CD4-positive, CD25-positive, alpha-beta regulatory T cell (primary cell): ENCODE measurements at regions not wholly inside any gene's neighbourhood (a gene's known extent, or its start where the extent isn't known, plus 50 kb on each side); places are given as distances from the start of the nearest gene placed in this dataset.
"Not testable (repeated sequence)": the region's sequence is repeated elsewhere in the genome, so short reads cannot be mapped to it uniquely, and the experiment has no call there.

Experiments used
- ATAC-seq, 2 donors: fragments of 150-1000 bp; cut with Tn5 transposase; one replicate each; pipeline ENCODE4 v1.10.0; 2021; ENCODE audit warnings: low read depth in 2 of 2, moderate number of reproducible peaks in 2 of 2, moderate library complexity in 1 of 2
- DNase-seq, 3 donors: peaks; one replicate each; pipeline versions ENCODE4 v3.0.0 to v3.0.0-alpha.2; 2012 to 2022; ENCODE audit warnings: mixed read lengths in 1 of 3
- H3K27ac ChIP-seq: one replicate; pipeline ENCODE4 v1.7.0; 2013; ENCODE audit warnings: mild to moderate bottlenecking, low read length; ENCODE audit not compliant: insufficient read depth, poor library complexity, severe bottlenecking
- H3K27me3 ChIP-seq: one replicate; pipeline ENCODE4 v1.7.0; 2013; ENCODE audit warnings: low read length; ENCODE audit not compliant: control insufficient read depth, insufficient read depth
- H3K36me3 ChIP-seq: one replicate; pipeline ENCODE4 v1.7.0; 2013; ENCODE audit warnings: mild to moderate bottlenecking, low read length, moderate library complexity; ENCODE audit not compliant: control insufficient read depth, insufficient read depth
- H3K4me1 ChIP-seq: 2 replicates; pipeline ENCODE4 v1.7.0; 2013; ENCODE audit warnings: mild to moderate bottlenecking, low read length; ENCODE audit not compliant: insufficient read depth, control insufficient read depth, poor library complexity, severe bottlenecking
- H3K4me3 ChIP-seq: one replicate; pipeline ENCODE4 v1.7.0; 2013; ENCODE audit warnings: low read depth, mild to moderate bottlenecking, low read length, moderate library complexity
- H3K9me3 ChIP-seq, 2 experiments: 1 replicate in 1 of 2; 2 replicates in 1 of 2; pipeline ENCODE4 v1.7.0; 2013; ENCODE audit warnings: low read length in 2 of 2, mild to moderate bottlenecking in 1 of 2, moderate library complexity in 1 of 2; ENCODE audit not compliant: control insufficient read depth in 2 of 2
- H3K27ac Mint-ChIP-seq, 3 donors: one replicate each; pipeline ENCODE4 v1.8.0; 2020 to 2022; ENCODE audit warnings: mild to moderate bottlenecking in 3 of 3, mixed read lengths in 3 of 3, moderate library complexity in 2 of 3
- H3K27me3 Mint-ChIP-seq: one replicate; pipeline ENCODE4 v1.8.0; 2022; ENCODE audit warnings: mild to moderate bottlenecking, mixed read lengths
- H3K36me3 Mint-ChIP-seq: one replicate; pipeline ENCODE4 v1.8.0; 2020; ENCODE audit warnings: mixed read lengths
- H3K4me1 Mint-ChIP-seq, 4 donors: one replicate each; pipeline ENCODE4 v1.8.0; 2020 to 2022; ENCODE audit warnings: mixed read lengths in 4 of 4, mild to moderate bottlenecking in 1 of 4
- H3K4me3 Mint-ChIP-seq, 4 donors: one replicate each; pipeline ENCODE4 v1.8.0; 2020 to 2022; ENCODE audit warnings: mild to moderate bottlenecking in 4 of 4, mixed read lengths in 4 of 4, moderate library complexity in 3 of 4
- H3K9me3 Mint-ChIP-seq, 7 donors: one replicate each; pipeline ENCODE4 v1.8.0; 2020 to 2022; ENCODE audit warnings: mixed read lengths in 7 of 7, mild to moderate bottlenecking in 3 of 7, moderate library complexity in 2 of 7

DNA sequence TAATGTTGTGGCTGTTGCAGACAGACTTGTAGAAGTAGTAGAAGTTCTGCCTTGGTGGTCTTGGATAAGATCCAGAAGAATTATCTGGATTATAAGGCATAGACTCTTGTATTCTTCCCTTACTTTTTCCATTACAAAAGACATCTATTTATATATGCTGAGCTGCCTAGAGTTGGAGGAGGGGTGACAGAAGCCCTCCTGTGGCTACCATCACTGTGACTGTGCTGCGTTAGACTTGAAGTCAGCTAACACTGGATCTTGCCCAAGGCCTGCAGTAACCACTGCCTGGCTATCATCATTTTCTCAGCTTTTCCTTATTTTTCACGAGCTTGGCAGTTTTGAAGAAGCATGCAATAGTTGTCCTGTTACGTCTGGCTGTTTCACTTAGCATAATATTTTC, 684.8 kb upstream of the BCHE start:
- no peaks in the 10 kb centered on the region for H3K4me1 ChIP-seq
- Mint-ChIP-seq H3K27me3 (no peaks in the 10 kb centered on the region), H3K4me1 (no peaks in the 10 kb centered on the region), H3K27ac (no peak overlapping the region), H3K9me3 (peaks cover 3 to 24% (median 5%) of the 10 kb centered on the region in 7 donors), H3K4me3 (no peak overlapping the region), H3K36me3 (no peaks in the 10 kb centered on the region)
- DNase-seq (no peak), ATAC-seq (no peak)
- no peak overlapping the region for H3K4me3 ChIP-seq
- H3K36me3 ChIP-seq, result no peaks in the 10 kb centered on the region
- H3K27me3 ChIP-seq, result no peaks in the 10 kb centered on the region
- no peak overlapping the region for H3K27ac ChIP-seq
- peaks cover 0 to 6% of the 10 kb centered on the region in 2 experiments for H3K9me3 ChIP-seq

DNA sequence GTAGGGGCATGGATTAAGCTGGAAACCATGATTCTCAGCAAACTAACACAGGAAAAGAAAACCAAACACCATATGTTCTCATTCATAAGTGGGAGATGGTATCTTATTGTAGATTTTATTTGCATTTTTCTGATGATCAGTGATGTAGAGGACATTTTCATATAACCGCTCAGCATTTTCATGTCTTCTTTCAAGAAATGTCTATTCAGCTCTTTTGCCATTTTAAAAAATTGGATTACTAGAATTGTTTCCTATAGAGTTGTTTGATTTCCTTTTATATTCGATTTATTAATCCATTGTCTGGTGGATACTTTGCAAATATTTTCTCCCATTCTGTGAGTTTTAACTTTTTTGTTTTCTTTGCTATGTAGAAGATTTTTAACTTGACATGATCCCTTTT, 682.2 kb upstream of the BCHE start:
- DNase-seq (no peak), ATAC-seq (no peak)
- Histone ChIP-seq H3K27me3 (no peaks in the 10 kb centered on the region), H3K27ac (no peak overlapping the region), H3K4me3 (no peak overlapping the region), H3K36me3 (no peaks in the 10 kb centered on the region), H3K9me3 (peaks cover 0 to 6% of the 10 kb centered on the region in 2 experiments), H3K4me1 (no peaks in the 10 kb centered on the region)
- Mint-ChIP-seq H3K4me3 (no peak overlapping the region), H3K27ac (no peak overlapping the region), H3K36me3 (no peaks in the 10 kb centered on the region), H3K4me1 (no peaks in the 10 kb centered on the region), H3K9me3 (peaks cover 3 to 24% (median 10%) of the 10 kb centered on the region in 7 donors), H3K27me3 (no peaks in the 10 kb centered on the region)

DNA sequence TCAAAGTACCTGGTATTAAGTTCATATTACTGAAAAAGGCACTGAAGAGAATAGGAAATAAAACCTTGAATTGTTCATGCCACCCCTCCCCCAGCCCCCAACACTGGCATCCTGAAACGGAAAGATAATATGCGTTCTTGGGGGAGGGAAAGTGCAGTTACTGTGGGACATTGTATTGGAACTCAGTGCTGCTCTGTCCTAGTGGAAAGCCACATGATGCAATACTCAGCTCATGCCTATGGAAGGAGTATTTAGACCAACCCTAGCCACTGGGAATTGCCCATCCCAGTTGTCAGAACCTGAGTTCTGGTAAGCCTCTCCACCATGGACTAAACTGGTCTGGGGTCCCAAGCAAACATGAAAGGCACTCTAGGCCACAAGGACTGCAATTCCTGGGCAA, 680.8 kb upstream of the BCHE start:
- Histone ChIP-seq H3K36me3 (no peaks in the 10 kb centered on the region), H3K27ac (no peak overlapping the region), H3K9me3 (peaks cover 0 to 6% of the 10 kb centered on the region in 2 experiments), H3K27me3 (no peaks in the 10 kb centered on the region), H3K4me1 (no peaks in the 10 kb centered on the region), H3K4me3 (no peak overlapping the region)
- ATAC-seq, result no peak
- no peak overlapping the region for H3K4me3 Mint-ChIP-seq
- H3K27me3 Mint-ChIP-seq, result no peaks in the 10 kb centered on the region
- H3K9me3 Mint-ChIP-seq, result peaks cover 5 to 24% (median 8%) of the 10 kb centered on the region in 7 donors
- no peaks in the 10 kb centered on the region for H3K36me3 Mint-ChIP-seq
- no peak for DNase-seq
- no peak overlapping the region for H3K27ac Mint-ChIP-seq
- no peaks in the 10 kb centered on the region for H3K4me1 Mint-ChIP-seq

DNA sequence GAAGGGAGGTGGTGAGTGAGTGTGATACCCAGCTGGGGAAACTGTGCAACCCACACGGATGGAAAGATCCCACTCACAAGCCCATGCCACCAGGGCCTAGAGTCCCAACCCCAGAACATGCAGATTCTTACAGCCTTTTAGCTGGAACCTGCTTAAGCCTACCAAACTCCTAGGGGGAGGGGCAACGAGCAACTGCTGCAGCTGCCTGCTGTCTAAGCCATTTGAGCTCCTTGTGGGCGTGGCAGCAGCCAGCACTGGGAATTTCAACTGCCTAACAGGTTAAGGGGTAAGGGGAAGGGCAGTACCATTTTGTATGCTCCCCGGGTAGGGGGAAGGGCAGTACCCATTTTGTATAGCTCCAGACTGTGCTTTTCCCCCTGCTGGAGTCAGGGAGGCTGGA, 673.2 kb upstream of the BCHE start:
- Histone ChIP-seq H3K27me3 (no peaks in the 10 kb centered on the region), H3K4me3 (no peak overlapping the region), H3K36me3 (no peaks in the 10 kb centered on the region), H3K27ac (no peak overlapping the region), H3K4me1 (no peaks in the 10 kb centered on the region), H3K9me3 (no peaks in the 10 kb centered on the region)
- H3K4me1 Mint-ChIP-seq, result no peaks in the 10 kb centered on the region
- no peaks in the 10 kb centered on the region for H3K27me3 Mint-ChIP-seq
- ATAC-seq (no peak), DNase-seq (no peak)
- H3K9me3 Mint-ChIP-seq, result peaks cover 2 to 25% (median 13%) of the 10 kb centered on the region in 7 donors
- H3K36me3 Mint-ChIP-seq, result no peaks in the 10 kb centered on the region
- H3K4me3 Mint-ChIP-seq, result no peak overlapping the region
- H3K27ac Mint-ChIP-seq, result no peak overlapping the region

DNA sequence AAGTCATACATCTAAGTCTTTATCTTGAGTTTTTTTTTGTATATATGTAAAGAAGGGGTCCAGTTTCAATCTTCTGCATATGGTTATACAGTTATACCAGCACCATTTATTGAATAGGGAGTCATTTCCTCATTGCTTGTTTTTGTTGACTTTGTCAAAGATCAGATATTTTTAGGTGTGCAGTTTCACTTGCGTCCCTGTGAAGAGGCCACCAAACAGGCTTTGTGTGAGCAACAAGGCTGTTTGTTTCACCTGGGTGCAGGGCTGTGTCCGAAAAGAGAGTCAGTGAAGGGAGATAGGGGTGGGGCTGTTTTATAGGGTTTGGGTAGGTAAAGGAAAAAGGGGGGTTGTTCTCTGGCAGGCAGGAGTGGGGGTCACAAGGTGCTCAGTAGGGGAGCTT, 663.2 kb upstream of the BCHE start:
- H3K4me3 ChIP-seq, H3K36me3 Mint-ChIP-seq, ATAC-seq, H3K27me3 Mint-ChIP-seq, H3K4me1 ChIP-seq, H3K27ac ChIP-seq, H3K4me3 Mint-ChIP-seq, H3K36me3 ChIP-seq, H3K27me3 ChIP-seq, H3K27ac Mint-ChIP-seq, DNase-seq, H3K4me1 Mint-ChIP-seq, H3K9me3 ChIP-seq: not testable (repeated sequence)
- peaks cover 5 to 32% (median 15%) of the 10 kb centered on the region in 7 donors for H3K9me3 Mint-ChIP-seq

DNA sequence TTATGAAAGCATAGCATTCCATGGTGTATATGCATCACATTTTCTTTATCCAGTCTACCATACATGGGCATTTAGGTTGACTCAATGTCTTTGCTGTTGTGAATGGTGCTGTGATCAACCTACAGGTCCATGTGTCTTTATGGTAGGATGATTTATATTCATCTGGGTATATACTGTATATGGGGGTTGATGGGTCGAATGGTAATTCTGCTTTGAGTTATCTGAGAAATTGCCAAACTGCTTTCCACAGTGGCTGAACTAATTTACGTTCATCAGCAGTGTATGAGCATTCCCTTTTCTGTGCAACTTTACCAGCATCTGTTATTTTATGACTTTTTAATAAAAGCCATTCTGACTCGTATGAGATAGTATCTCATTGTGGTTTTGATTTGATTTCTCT, 662.4 kb upstream of the BCHE start:
- H3K4me3 Mint-ChIP-seq, result no peak overlapping the region
- no peaks in the 10 kb centered on the region for H3K36me3 ChIP-seq
- ATAC-seq (no peak), DNase-seq (no peak)
- no peaks in the 10 kb centered on the region for H3K27me3 ChIP-seq
- H3K27ac Mint-ChIP-seq, result no peak overlapping the region
- H3K4me1 ChIP-seq, result no peaks in the 10 kb centered on the region
- H3K4me3 ChIP-seq, result no peak overlapping the region
- no peak overlapping the region for H3K27ac ChIP-seq
- H3K36me3 Mint-ChIP-seq, result no peaks in the 10 kb centered on the region
- no peaks in the 10 kb centered on the region for H3K27me3 Mint-ChIP-seq
- no peaks in the 10 kb centered on the region for H3K4me1 Mint-ChIP-seq
- H3K9me3 ChIP-seq, result no peaks in the 10 kb centered on the region
- peaks cover 5 to 27% (median 11%) of the 10 kb centered on the region in 7 donors for H3K9me3 Mint-ChIP-seq

DNA sequence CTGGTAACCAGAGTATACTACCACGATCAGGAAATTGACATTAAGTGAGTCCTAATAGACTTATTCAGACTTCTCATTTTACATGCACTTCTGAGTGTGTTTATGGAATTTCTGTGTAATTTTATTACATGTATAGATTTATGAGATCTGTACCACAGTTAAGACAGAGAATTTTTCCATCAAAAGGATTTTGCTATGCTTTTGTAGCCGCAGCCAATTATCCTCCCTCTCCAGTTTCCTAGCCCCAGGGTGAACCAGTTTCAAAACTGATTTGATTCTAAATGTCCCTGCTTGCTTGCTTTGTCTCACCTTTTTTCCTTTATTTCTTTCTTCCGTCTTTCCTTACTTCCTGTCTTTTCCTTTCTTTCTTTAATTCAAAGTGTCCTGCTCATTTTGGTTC, 661.2 kb upstream of the BCHE start:
- H3K4me1 Mint-ChIP-seq, result no peaks in the 10 kb centered on the region
- H3K4me3 Mint-ChIP-seq, result no peak overlapping the region
- H3K27ac Mint-ChIP-seq, result no peak overlapping the region
- H3K27me3 Mint-ChIP-seq, result no peaks in the 10 kb centered on the region
- H3K36me3 Mint-ChIP-seq, result no peaks in the 10 kb centered on the region
- Histone ChIP-seq H3K36me3 (no peaks in the 10 kb centered on the region), H3K27ac (no peak overlapping the region), H3K4me1 (no peaks in the 10 kb centered on the region), H3K27me3 (no peaks in the 10 kb centered on the region), H3K4me3 (no peak overlapping the region), H3K9me3 (no peaks in the 10 kb centered on the region)
- ATAC-seq, result no peak
- DNase-seq, result no peak
- peaks cover 5 to 26% (median 11%) of the 10 kb centered on the region in 7 donors for H3K9me3 Mint-ChIP-seq

DNA sequence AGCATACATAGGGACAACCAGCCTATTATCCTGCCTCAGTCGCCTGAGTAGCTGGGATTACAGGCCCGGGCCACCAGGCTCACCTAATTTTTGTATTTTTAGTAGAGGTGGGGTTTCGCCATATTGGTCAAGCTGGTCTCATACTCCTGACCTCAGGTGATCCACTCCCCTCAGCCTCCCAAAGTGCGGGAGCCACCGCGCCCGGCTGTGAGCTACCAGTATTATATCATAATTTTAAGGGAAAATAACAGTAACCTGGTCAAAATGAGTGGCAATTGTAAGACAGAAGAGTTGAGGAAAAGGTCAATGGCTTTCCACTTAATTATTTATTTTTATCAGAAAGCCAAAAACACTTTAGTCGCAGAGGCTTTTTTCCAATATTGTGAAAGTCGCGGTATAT, 652.6 kb upstream of the BCHE start:
- Mint-ChIP-seq H3K4me3 (no peak overlapping the region), H3K9me3 (peaks cover 0 to 10% (median 3%) of the 10 kb centered on the region in 7 donors), H3K27ac (no peak overlapping the region), H3K27me3 (no peaks in the 10 kb centered on the region), H3K4me1 (no peaks in the 10 kb centered on the region), H3K36me3 (no peaks in the 10 kb centered on the region)
- Histone ChIP-seq H3K4me1 (no peaks in the 10 kb centered on the region), H3K4me3 (no peak overlapping the region), H3K36me3 (no peaks in the 10 kb centered on the region), H3K27ac (no peak overlapping the region), H3K27me3 (no peaks in the 10 kb centered on the region), H3K9me3 (peaks cover 0 to 21% of the 10 kb centered on the region in 2 experiments)
- ATAC-seq, result no peak
- no peak for DNase-seq
